Psoas muscle (tissue), 7 donors: ENCODE measurements at regions not wholly inside any gene's neighbourhood (a gene's known extent, or its start where the extent isn't known, plus 50 kb on each side); places are given as distances from the start of the nearest gene placed in this dataset.
A peak's percentile ranks its signal among the peaks of the same experiment; 100 is the strongest.

Experiments used
- ATAC-seq, 4 donors: fragments of 200-7000 bp; cut with Tn5 transposase; one replicate each; pipeline ENCODE4 v1.9.1; 2020; ENCODE audit warnings: moderate library complexity in 3 of 4, mild to moderate bottlenecking in 2 of 4
- DNase-seq, 2 donors: peaks; one replicate each; pipeline ENCODE4 v3.0.0-alpha.2; 2020
- H3K27ac ChIP-seq: fragments of 200-600 bp; one replicate; pipeline ENCODE4 v1.8.0; 2022
- H3K27me3 ChIP-seq, 3 donors: fragments of 200-600 bp in 1 of 3; one replicate each; pipeline versions ENCODE4 v1.6.1 to v1.8.0; 2013 to 2022; ENCODE audit warnings: low read length in 2 of 3, mild to moderate bottlenecking in 2 of 3, moderate library complexity in 1 of 3; ENCODE audit not compliant: insufficient read depth in 3 of 3
- H3K36me3 ChIP-seq, 2 donors: fragments of 200-600 bp in 1 of 2; one replicate each; pipeline versions ENCODE4 v1.6.1 to v1.8.0; 2013 to 2022; ENCODE audit warnings: low read depth in 1 of 2, mild to moderate bottlenecking in 1 of 2, moderate library complexity in 1 of 2; ENCODE audit not compliant: insufficient read depth in 1 of 2
- H3K4me1 ChIP-seq: fragments of 200-600 bp; one replicate; pipeline ENCODE4 v1.8.0; 2022
- H3K4me3 ChIP-seq: fragments of 200-600 bp; one replicate; pipeline ENCODE4 v1.8.0; 2022; ENCODE audit warnings: mild to moderate bottlenecking
- H3K9me3 ChIP-seq: fragments of 200-600 bp; one replicate; pipeline ENCODE4 v1.8.0; 2022
- CTCF ChIP-seq: fragments of 200-600 bp; IDR thresholded peaks from one replicate; pipeline ENCODE4 v1.8.0; 2022; ENCODE audit warnings: antibody characterized with exemption
- WGBS, 3 donors: extraction: QIAGEN DNeasy Blood & Tissue Kit; methylation state at CpG; one replicate each; pipeline versions ENCODE4 v1.1.6 to v1.1.7; 2013; 5-methylcytosine and 5-hydroxymethylcytosine counted together
- intact Hi-C, 2 donors: fragments of 100-400 bp; cut with DNase I; formaldehyde crosslinking; loops; one replicate each; pipeline versions ENCODE4 v1.11.0 to v1.14.2; 2022
- donor health status: healthy with polysubstance abuse.
- donor health status: DM: no; HTN: no; CAD: no; lungs with moderate emphysema.
- donor health status: Bipolar disorder and iron deficiency.
- donor health status: healthy.
- donor health status: DM: yes; HTN: yes; CAD: no.
- donor health status: DM: no; HTN: no; CAD: no.
- donor health status: DM: yes; HTN: yes; CAD: no.

GRCh38 chr6:4687989-4688947 lies 87.9 kb upstream of the CDYL start:
- Histone ChIP-seq H3K4me3 (no peak overlapping the region), H3K27ac (no peak overlapping the region), H3K9me3 (peaks cover 6% of the 10 kb centered on the region), H3K4me1 (no peaks in the 10 kb centered on the region), H3K27me3 (no peaks in the 10 kb centered on the region), H3K36me3 (no peaks in the 10 kb centered on the region)
- ATAC-seq (no peak), DNase-seq (peak in 1 of 2 donors; percentile 20)
- intact Hi-C loops = no loop called here
- TF ChIP-seq CTCF = no peak
- WGBS, 3 donors = 80 to 81% (median 80%) methylated on average over 14 of the region's 14 CpGs

- DNase-seq (no peak), ATAC-seq (no peak)
- Histone ChIP-seq H3K27me3 (no peaks in the 10 kb centered on the region), H3K27ac (no peak overlapping the region), H3K36me3 (no peaks in the 10 kb centered on the region), H3K9me3 (peaks cover 2% of the 10 kb centered on the region), H3K4me3 (no peak overlapping the region), H3K4me1 (no peaks in the 10 kb centered on the region)
- no peak for TF ChIP-seq CTCF
- intact Hi-C loops = no loop called here
Observed at GRCh38 chr6:4687656-4687988, 88.6 kb upstream of the CDYL start.

GRCh38 chr6:4682431-4683097 lies 93.6 kb upstream of the CDYL start:
- H3K36me3 ChIP-seq = no peaks in the 10 kb centered on the region
- ATAC-seq (no peak), DNase-seq (no peak)
- 85 to 87% (median 87%) methylated on average over 10 of the region's 10 CpGs for WGBS, 3 donors
- H3K4me1 ChIP-seq = no peaks in the 10 kb centered on the region
- intact Hi-C loops = no loop called here
- H3K27ac ChIP-seq = no peak overlapping the region
- TF ChIP-seq CTCF = no peak
- H3K9me3 ChIP-seq = no peaks in the 10 kb centered on the region
- no peaks in the 10 kb centered on the region for H3K27me3 ChIP-seq
- H3K4me3 ChIP-seq = no peak overlapping the region

- Histone ChIP-seq H3K27ac (no peak overlapping the region), H3K36me3 (no peaks in the 10 kb centered on the region), H3K4me1 (no peaks in the 10 kb centered on the region), H3K9me3 (no peaks in the 10 kb centered on the region), H3K27me3 (no peaks in the 10 kb centered on the region), H3K4me3 (no peak overlapping the region)
- TF ChIP-seq CTCF = no peak
- no peak for DNase-seq
- ATAC-seq = no peak
- 77 to 81% (median 78%) methylated on average over 7 of the region's 7 CpGs for WGBS, 3 donors
- intact Hi-C loops = no loop called here
Observed at GRCh38 chr6:4678506-4679300, 97.5 kb upstream of the CDYL start.
